PFSK-1 (cell line): ENCODE measurements at regions not wholly inside any gene's neighbourhood (a gene's known extent, or its start where the extent isn't known, plus 50 kb on each side); places are given as distances from the start of the nearest gene placed in this dataset.

Experiments used
- FOXP2 ChIP-seq: optimal IDR thresholded peaks from 2 replicates; pipeline ENCODE3; 2011; ENCODE audit warnings: borderline replicate concordance, control low read depth, inconsistent platforms; ENCODE audit not compliant: insufficient read depth; ENCODE audit errors: extremely low read length, extremely low read depth
- POLR2AphosphoS5 ChIP-seq: IDR thresholded peaks from 2 replicates; pipeline ENCODE4 v1.6.1; 2012; ENCODE audit warnings: low read depth, mild to moderate bottlenecking, control low read depth, low read length, moderate library complexity
- REST ChIP-seq, 2 experiments: IDR thresholded peaks; 2 replicates each; pipeline versions ENCODE4 v1.6.1 to v1.8.0; 2011 to 2012; ENCODE audit warnings: low read depth in 2 of 2, low read length in 2 of 2, control low read depth in 1 of 2, inconsistent platforms in 1 of 2, mild to moderate bottlenecking in 1 of 2, moderate library complexity in 1 of 2; ENCODE audit not compliant: insufficient read depth in 1 of 2
- SIN3A ChIP-seq: IDR thresholded peaks from 2 replicates; pipeline ENCODE4 v1.6.1; 2012; ENCODE audit warnings: mild to moderate bottlenecking, low read length, moderate library complexity, borderline replicate concordance; ENCODE audit not compliant: insufficient read depth
- TAF1 ChIP-seq: IDR thresholded peaks from 2 replicates; pipeline ENCODE4 v1.6.1; 2012; ENCODE audit warnings: low read length, control low read depth, borderline replicate concordance; ENCODE audit not compliant: insufficient read depth

GRCh38 chr5:166427211-166427610 is 1864.2 kb upstream of the WWC1 start:
- TF ChIP-seq SIN3A: no peak
- no peak for TF ChIP-seq POLR2AphosphoS5
- no peak for TF ChIP-seq REST (IDR thresholded peaks at IDR 0.05; ENCODE audit: insufficient read depth in 1 of 2, low read depth in 2 of 2, low read length in 2 of 2)
- no peak for TF ChIP-seq TAF1
- no peak for TF ChIP-seq FOXP2
